Calu3 (cell line): ENCODE measurements at regions not wholly inside any gene's neighbourhood (a gene's known extent, or its start where the extent isn't known, plus 50 kb on each side); places are given as distances from the start of the nearest gene placed in this dataset.

Experiments
- BruUV-seq: library from RNA; stranded (reverse); fragments of 400-500 nt; replicated peaks from 2 replicates; lab custom pipeline; 2021; lab: Mats Ljungman, UMichigan
- CTCF ChIA-PET: fragments of 300-600 bp; sonication (Branson Sonifier 250); formaldehyde crosslinking; loops from one replicate; lab custom pipeline; 2022; ENCODE audit warnings: antibody characterized with exemption; lab: Charles Lee
- DNase-seq: peaks from one replicate; pipeline ENCODE4 v3.0.0; 2022
- H3K27ac Mint-ChIP-seq: one replicate; pipeline ENCODE4 v1.8.0; 2022; ENCODE audit warnings: mixed read lengths; ENCODE audit not compliant: unreplicated experiment
- H3K27me3 Mint-ChIP-seq: one replicate; pipeline ENCODE4 v1.8.0; 2022; ENCODE audit warnings: mixed read lengths; ENCODE audit not compliant: unreplicated experiment
- H3K36me3 Mint-ChIP-seq: one replicate; pipeline ENCODE4 v1.8.0; 2022; ENCODE audit warnings: mild to moderate bottlenecking, moderate library complexity, mixed read lengths; ENCODE audit not compliant: insufficient read depth, unreplicated experiment
- H3K4me1 Mint-ChIP-seq: one replicate; pipeline ENCODE4 v1.8.0; 2022; ENCODE audit warnings: mild to moderate bottlenecking, low read depth, mixed read lengths; ENCODE audit not compliant: unreplicated experiment
- H3K4me3 Mint-ChIP-seq: one replicate; pipeline ENCODE4 v1.8.0; 2022; ENCODE audit warnings: mild to moderate bottlenecking, low read depth, moderate library complexity, mixed read lengths; ENCODE audit not compliant: unreplicated experiment
- H3K9me3 Mint-ChIP-seq: one replicate; pipeline ENCODE4 v1.8.0; 2022; ENCODE audit warnings: low read depth, mixed read lengths; ENCODE audit not compliant: unreplicated experiment
- CTCF ChIP-seq: fragments of 200-600 bp; IDR thresholded peaks from one replicate; pipeline ENCODE4 v1.8.0; 2022; ENCODE audit warnings: antibody characterized with exemption; ENCODE audit not compliant: unreplicated experiment
- intact Hi-C: fragments of 100-400 bp; cut with micrococcal nuclease; formaldehyde crosslinking; loops from one replicate; pipeline ENCODE4 v1.10.0; 2022; ENCODE audit not compliant: unreplicated experiment

DNA sequence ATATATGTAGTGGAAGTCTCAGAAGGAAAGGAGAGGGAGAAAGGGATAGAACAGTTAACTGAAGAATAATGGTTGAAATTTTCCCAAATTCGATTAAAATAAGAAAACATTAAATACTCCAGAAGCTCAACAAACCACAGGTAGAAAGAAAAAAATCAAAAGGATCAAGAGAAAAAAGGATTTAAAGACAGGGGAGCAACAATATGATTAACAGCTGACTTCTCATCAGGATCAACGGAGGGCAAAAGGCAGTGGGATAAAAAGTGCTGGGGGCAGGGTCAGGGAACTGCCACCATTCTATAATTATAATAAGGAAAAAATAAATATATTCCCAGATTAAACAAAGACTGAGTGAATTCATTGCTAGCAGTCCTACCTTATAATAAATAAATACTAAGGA is 55.3 kb downstream of the CDKN2C start:
- CTCF ChIA-PET = no interaction called here
- Mint-ChIP-seq H3K36me3 (no peaks in the 10 kb centered on the region), H3K27me3 (no peaks in the 10 kb centered on the region), H3K27ac (no peak overlapping the region), H3K4me3 (no peak overlapping the region), H3K4me1 (no peaks in the 10 kb centered on the region), H3K9me3 (peaks cover 3% of the 10 kb centered on the region)
- intact Hi-C loops = no loop called here
- TF ChIP-seq CTCF = no peak
- no TSS peak for BruUV-seq
- no peak for DNase-seq

- intact Hi-C loops = no loop called here
- H3K36me3 Mint-ChIP-seq = no peaks in the 10 kb centered on the region
- H3K27ac Mint-ChIP-seq = no peak overlapping the region
- CTCF ChIA-PET = no interaction called here
- H3K27me3 Mint-ChIP-seq = no peaks in the 10 kb centered on the region
- H3K4me3 Mint-ChIP-seq = no peak overlapping the region
- H3K4me1 Mint-ChIP-seq = no peaks in the 10 kb centered on the region
- no TSS peak for BruUV-seq
- no peaks in the 10 kb centered on the region for H3K9me3 Mint-ChIP-seq
- DNase-seq = no peak
- TF ChIP-seq CTCF = no peak
These were observed 62.9 kb downstream of the CDKN2C start for GRCh38 chr1:51032936-51033335.

- Mint-ChIP-seq H3K4me1 (no peaks in the 10 kb centered on the region), H3K27me3 (no peaks in the 10 kb centered on the region), H3K36me3 (no peaks in the 10 kb centered on the region), H3K27ac (no peak overlapping the region), H3K9me3 (peaks cover 5% of the 10 kb centered on the region), H3K4me3 (no peak overlapping the region)
- intact Hi-C loops = loop anchor here (5.0 to 10.0 kb wide), 3 partner anchors 47 to 269 kb away; no protein-coding TSS in a partner anchor
- TF ChIP-seq CTCF = no peak
- no TSS peak for BruUV-seq
- DNase-seq = no peak
- CTCF ChIA-PET = interaction anchor here (0.6 kb wide), 1 partner anchor 171 kb away, joined by 3 read pairs; no protein-coding TSS in a partner anchor
These were observed 57.8 kb upstream of the C1orf185 start for GRCh38 chr1:51044199-51044598.

DNA sequence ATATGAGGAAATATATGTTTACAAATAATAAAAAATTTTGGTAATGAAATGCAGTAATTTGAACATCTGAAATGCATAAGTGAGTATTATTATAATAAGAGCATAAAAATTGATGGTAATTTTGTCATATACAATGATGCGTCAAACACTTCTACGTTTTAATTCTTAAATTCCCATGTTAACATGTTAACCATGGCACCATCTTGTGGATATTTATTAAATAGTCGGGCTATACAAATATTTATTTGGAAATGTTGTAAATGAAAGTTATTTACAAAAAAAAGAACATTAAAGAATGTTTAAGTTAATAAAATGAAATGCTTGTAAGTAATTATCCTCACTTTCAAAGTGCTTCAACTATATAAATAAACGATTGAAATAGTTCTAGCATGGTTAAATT is 57.2 kb upstream of the C1orf185 start:
- H3K36me3 Mint-ChIP-seq = no peaks in the 10 kb centered on the region
- H3K4me3 Mint-ChIP-seq = no peak overlapping the region
- BruUV-seq = no TSS peak
- CTCF ChIA-PET = no interaction called here
- H3K4me1 Mint-ChIP-seq = no peaks in the 10 kb centered on the region
- no peak for DNase-seq
- H3K27me3 Mint-ChIP-seq = no peaks in the 10 kb centered on the region
- intact Hi-C loops = loop anchor here (5.0 to 10.0 kb wide), 3 partner anchors 48 to 270 kb away; no protein-coding TSS in a partner anchor
- H3K9me3 Mint-ChIP-seq = peaks cover 5% of the 10 kb centered on the region
- H3K27ac Mint-ChIP-seq = no peak overlapping the region
- no peak for TF ChIP-seq CTCF
